ENCODE measurements at regions not wholly inside any gene's neighbourhood (a gene's known extent, or its start where the extent isn't known, plus 50 kb on each side); places are given as distances from the start of the nearest gene placed in this dataset.

- no peak overlapping the region for H3K56ac ChIP-seq (ENCODE audit: insufficient read length, low read depth, low read length)
- H2BK20ac ChIP-seq (ENCODE audit: low read depth, low read length, poor library complexity, severe bottlenecking): no peak overlapping the region
- H2AFZ ChIP-seq (ENCODE audit: low read length): no peak overlapping the region
- no peak overlapping the region for H2AK5ac ChIP-seq (ENCODE audit: insufficient read length, low read length)
- no peaks in the 10 kb centered on the region for H3K79me2 ChIP-seq (ENCODE audit: insufficient read depth, low read length)
- no peaks in the 10 kb centered on the region for H4K20me1 ChIP-seq (ENCODE audit: control insufficient read depth, insufficient read depth, insufficient read length)
- no peak overlapping the region for H3K4ac ChIP-seq (ENCODE audit: low read depth, low read length)
- Mint-ChIP-seq H3K27ac (no peak overlapping the region), H3K27me3 (ENCODE audit: low read depth) (no peaks in the 10 kb centered on the region; the same call in 1 of the 2 replicates), H3K4me1 (peaks cover 0 to 4% of the 10 kb centered on the region in 2 experiments; a peak in 1 of 4 replicates), H3K9me3 (no peaks in the 10 kb centered on the region), H3K36me3 (ENCODE audit: insufficient read depth in 1 of 3, low read depth in 3 of 3) (no peaks in the 10 kb centered on the region), H3K4me3 (no peak overlapping the region)
- no peak for TF ChIP-seq CTCF (conservative IDR thresholded peaks at IDR 0.05)
- H2BK12ac ChIP-seq (ENCODE audit: insufficient read length, low read depth, low read length): no peak overlapping the region
- no peak overlapping the region for H2BK120ac ChIP-seq (ENCODE audit: low read depth, low read length, poor library complexity, severe bottlenecking)
- H3K14ac ChIP-seq (ENCODE audit: insufficient read depth, low read length): no peak overlapping the region
- no peak for DNase-seq
- H3K27ac ChIP-seq (ENCODE audit: insufficient read length, low read depth, low read length): no peak overlapping the region
- H2BK15ac ChIP-seq (ENCODE audit: low read depth, low read length): no peak overlapping the region
- H3K18ac ChIP-seq (ENCODE audit: insufficient read length, low read depth, low read length): no peak overlapping the region
- no peak overlapping the region for H3T11ph ChIP-seq (ENCODE audit: low read length)
- no CpG with 5 or more reads among the region's 2 CpGs for WGBS (ENCODE audit: extremely low coverage, insufficient read length, low lambda C conversion rate)
- no peak overlapping the region for H4K5ac ChIP-seq (ENCODE audit: insufficient read length, low read depth, low read length)
- H4K91ac ChIP-seq (ENCODE audit: insufficient read length, low read depth, low read length): no peak overlapping the region
- H3K79me1 ChIP-seq (ENCODE audit: insufficient read depth, low read depth, low read length, poor library complexity, severe bottlenecking): no peaks in the 10 kb centered on the region
- H3K4me1 ChIP-seq (ENCODE audit: insufficient read depth, low read length): no peaks in the 10 kb centered on the region
- H2BK5ac ChIP-seq (ENCODE audit: insufficient read length, low read length): no peak overlapping the region
- H3K9ac ChIP-seq (ENCODE audit: extremely low read depth, insufficient read length, low read length): no peak overlapping the region
- no peak overlapping the region for H3K23ac ChIP-seq (ENCODE audit: insufficient read length, low read depth, low read length)
- no peaks in the 10 kb centered on the region for H3K9me3 ChIP-seq (ENCODE audit: control insufficient read depth, low read depth, low read length)
- no peak overlapping the region for H3K4me2 ChIP-seq (ENCODE audit: insufficient read depth, insufficient read length, low read length)
- H3K27me3 ChIP-seq (ENCODE audit: insufficient read depth, low read length): no peaks in the 10 kb centered on the region
- no peak overlapping the region for H4K8ac ChIP-seq (replicated peaks; ENCODE audit: insufficient read length, low read depth, low read length)
- no peaks in the 10 kb centered on the region for H3K23me2 ChIP-seq (ENCODE audit: insufficient read length, low read depth, low read length, poor library complexity, severe bottlenecking)
These were observed 105.8 kb downstream of the TANC2 start for GRCh38 chr17:63071797-63072196.
